HuH-7 (cell line): ENCODE measurements at regions not wholly inside any gene's neighbourhood (a gene's known extent, or its start where the extent isn't known, plus 50 kb on each side); places are given as distances from the start of the nearest gene placed in this dataset.

Source experiments
- DNase-seq: peaks from one replicate; pipeline ENCODE4 v3.0.0; 2011; ENCODE audit warnings: low spot score

DNA sequence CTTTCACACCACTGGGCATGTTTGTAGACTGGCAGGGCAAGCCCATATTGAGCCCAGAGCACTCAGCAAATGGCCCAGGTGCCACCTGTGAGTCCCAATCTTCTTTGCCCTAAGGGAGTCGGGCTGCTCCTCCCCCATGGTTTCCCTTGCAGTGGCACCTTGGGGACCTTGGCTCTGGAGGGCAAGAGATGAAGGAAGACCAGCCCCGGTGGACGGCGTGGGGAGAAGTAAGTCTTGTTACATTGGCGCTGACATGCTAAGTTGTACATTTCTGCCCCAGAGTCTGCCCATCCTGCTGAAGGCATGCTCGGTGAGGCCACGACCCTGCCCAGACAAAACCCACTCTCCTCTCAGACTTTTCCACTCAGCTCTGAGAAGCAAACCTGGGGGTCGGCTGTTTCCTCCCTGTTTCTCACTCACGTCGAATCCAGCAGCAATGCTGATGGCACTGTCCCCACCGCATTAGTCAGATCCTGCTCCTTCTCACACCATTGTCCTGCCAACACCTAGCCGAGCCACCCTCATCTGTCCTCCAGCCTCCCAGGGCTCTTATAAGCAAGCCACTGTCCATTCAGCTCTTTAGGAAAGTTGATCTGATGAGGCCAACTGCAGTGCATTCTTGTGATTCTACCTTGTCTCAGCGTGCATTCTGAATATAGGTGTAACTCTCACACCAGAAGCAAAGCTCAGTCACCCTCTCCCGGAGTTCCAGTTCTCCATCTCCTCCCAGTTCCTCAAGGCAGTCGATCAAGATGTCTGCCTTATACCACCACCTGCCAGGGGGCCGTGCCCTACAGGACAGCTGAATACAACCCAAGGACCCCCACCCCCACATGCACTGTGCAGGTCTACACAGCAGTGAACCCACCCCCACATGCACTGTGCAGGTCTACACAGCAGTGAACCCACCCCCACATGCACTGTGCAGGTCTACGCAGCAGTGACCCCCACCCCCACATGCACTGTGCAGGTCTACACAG is 827.1 kb downstream of the TBC1D22A start:
- DNase-seq: no peak

DNA sequence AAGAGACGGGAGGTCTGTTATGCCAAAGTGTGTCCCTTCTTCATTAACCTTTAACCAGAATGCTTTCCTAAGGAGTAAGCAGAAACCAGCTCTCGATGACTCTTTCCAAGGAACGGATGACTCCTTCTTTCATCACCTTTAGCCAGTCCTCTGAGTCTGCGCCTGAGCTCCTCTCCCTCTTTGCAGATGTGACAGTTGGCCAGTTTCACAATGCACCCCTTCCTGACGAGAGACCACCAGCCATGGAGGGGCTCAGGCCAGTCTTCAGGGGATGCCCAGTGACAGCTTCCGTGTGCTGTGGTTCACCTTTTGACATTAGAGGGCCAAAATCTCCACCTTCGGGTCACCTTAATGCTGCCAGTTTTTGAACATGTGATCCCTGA is 826.1 kb downstream of the TBC1D22A start:
- no peak for DNase-seq

- no peak for DNase-seq
Measured at GRCh38 chr22:47587861-47588577, 825.6 kb downstream of the TBC1D22A start.

GRCh38 chr22:47587361-47587760 is 824.9 kb downstream of the TBC1D22A start:
- no peak for DNase-seq

- no peak for DNase-seq
Measured at GRCh38 chr22:47586946-47587345, 824.5 kb downstream of the TBC1D22A start.

DNA sequence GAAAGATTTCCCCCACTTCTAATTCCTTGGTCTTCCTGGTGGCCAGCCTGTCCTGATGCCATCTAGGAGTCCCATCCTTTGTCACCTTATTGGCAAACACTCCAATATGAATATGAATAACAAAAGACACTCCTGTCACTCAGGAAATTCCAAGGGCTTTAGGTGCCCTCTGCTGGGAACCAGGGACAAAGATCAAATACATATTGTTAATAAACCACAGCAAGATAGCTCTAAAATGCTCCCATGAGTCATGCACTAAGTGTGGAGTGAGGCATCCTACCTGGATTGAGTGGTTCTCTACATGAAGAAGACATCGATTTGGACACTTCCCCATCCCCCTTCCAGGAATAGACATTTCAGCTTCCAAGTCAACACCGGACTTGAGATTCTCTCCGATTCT is 823.6 kb downstream of the TBC1D22A start:
- no peak for DNase-seq

DNA sequence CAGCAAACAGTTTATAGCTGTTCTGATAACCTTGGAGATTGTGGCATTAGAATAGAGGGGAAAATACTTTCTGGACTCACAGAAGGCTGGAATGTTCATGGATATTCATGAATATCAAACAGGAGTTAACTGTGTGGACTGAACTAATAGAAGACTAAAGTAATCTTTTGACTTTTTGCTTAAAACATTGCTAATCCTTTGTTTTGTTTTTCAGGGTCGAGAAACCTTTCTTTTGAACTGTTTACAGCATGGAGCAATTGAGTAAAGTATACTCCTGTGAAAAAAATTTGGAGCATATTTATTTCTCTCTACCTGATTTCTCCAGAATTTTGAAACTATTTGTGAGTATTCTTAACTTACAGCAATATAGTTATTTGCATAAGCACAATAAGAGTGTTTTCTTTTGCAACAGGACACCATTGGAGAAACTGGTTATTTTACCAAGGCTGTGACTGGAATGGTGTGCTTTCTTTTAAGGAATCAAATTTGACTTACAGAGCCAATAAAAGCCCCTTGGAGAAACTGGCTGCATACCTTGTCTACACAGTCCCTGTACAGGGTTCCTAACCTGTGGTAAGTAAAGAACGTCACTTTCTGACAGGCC is 821.6 kb downstream of the TBC1D22A start:
- DNase-seq: no peak

DNA sequence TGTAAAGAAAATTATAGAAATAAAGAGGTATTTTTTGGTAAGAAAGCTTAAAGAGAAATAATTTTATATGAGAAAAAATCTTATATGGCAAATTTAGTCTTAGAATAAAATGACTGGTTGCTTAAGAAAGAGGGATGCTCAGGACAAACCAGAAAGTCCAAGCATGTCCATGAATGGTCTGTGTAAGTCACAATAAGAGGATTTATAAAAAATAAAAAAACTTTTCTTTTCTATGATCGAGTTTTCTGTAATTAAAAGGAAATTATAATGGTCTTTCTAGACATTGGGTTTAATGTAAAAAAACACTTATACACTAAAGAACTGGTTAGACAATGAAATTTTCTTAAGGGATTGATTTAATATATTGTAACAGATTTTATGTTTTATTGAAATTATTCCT is 819.6 kb downstream of the TBC1D22A start:
- DNase-seq: no peak

DNA sequence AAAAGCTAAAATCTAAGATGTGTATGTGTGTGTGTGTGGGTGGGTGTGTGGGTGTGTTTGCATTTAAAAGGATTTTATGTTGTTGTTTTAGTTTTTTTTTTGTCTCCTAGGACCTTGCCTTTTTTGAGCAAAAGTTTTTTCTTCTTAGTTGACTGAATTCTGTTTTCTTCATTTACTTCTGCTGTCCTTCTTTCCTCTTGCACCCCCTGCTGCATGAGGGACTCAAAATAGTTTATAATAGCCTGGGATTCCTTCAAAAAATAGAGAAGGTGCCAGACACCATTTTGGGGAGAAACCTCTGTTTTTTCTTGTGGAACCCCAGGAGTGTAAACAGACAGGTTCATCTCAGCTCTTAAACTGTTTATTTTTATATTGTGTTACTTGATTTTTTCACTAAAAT is 817.7 kb downstream of the TBC1D22A start:
- DNase-seq: no peak

- DNase-seq: no peak
Measured at GRCh38 chr22:47576908-47577307, 814.5 kb downstream of the TBC1D22A start.

GRCh38 chr22:47575291-47575690 is 812.8 kb downstream of the TBC1D22A start:
- no peak for DNase-seq

DNA sequence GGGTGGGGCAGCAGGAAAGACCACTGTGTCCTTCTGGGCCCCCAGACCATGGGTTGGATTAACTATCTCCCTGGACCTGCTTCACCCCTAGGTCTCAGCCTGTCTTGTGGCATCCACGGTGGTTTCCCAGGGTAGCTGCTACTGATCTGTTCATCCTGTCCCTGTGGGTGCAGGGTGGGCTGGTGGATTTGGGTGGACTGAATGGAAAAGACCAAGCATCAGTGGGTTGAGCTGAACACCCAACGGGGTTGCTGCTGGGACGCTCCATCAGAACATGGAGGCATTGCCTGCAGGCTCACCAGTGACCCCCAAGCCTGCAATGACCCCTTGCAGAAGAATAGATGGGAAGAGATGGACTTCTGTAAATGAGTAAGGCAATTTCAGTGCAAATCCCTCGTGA is 812.1 kb downstream of the TBC1D22A start:
- DNase-seq: no peak

DNA sequence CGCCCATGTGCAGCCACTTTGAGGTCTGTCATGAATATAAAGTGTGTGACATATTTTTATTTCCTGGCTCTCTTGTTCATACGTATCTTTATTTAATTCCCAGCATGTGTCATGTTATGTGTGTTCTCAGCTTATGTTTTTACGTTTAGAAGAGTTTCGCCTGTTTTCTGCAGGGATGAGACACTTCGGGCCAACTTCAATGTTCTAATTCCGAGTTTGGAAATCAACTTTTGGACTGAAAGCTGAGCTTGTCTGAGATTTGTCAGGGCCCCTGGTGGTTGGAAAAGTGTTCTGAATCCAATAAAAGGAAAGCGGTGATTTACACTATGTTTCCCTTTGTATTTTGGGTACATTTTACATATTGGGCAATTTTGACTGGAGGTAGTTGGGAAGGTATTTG is 810.7 kb downstream of the TBC1D22A start:
- DNase-seq: no peak

DNA sequence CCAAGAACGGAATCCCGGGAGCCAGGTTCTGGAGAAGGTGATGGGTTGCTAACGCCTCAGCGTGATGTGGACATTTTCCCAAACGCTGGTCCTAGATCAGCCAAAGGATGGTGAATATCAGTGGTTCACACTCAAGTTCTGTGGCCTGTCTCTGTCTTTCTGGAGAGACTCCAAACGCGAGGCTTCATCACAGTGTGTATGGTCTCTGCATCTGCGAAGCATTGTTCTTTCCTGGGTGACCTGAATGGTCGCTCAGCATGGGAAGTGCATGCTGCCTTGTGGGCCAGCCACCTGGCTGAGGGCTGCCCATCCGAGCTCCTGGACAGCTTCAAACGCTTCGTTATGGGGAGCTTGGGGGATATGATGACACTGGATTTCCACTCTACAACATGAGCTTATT is 810.0 kb downstream of the TBC1D22A start:
- no peak for DNase-seq

- DNase-seq: no peak
Measured at GRCh38 chr22:47571616-47572015, 809.2 kb downstream of the TBC1D22A start.

- DNase-seq: no peak
Measured at GRCh38 chr22:47570851-47571250, 808.4 kb downstream of the TBC1D22A start.

- no peak for DNase-seq
Measured at GRCh38 chr22:47570300-47570685, 807.8 kb downstream of the TBC1D22A start.

GRCh38 chr22:47569389-47570299 is 807.2 kb downstream of the TBC1D22A start:
- DNase-seq: no peak

GRCh38 chr22:47568700-47569099 is 806.2 kb downstream of the TBC1D22A start:
- DNase-seq: no peak

DNA sequence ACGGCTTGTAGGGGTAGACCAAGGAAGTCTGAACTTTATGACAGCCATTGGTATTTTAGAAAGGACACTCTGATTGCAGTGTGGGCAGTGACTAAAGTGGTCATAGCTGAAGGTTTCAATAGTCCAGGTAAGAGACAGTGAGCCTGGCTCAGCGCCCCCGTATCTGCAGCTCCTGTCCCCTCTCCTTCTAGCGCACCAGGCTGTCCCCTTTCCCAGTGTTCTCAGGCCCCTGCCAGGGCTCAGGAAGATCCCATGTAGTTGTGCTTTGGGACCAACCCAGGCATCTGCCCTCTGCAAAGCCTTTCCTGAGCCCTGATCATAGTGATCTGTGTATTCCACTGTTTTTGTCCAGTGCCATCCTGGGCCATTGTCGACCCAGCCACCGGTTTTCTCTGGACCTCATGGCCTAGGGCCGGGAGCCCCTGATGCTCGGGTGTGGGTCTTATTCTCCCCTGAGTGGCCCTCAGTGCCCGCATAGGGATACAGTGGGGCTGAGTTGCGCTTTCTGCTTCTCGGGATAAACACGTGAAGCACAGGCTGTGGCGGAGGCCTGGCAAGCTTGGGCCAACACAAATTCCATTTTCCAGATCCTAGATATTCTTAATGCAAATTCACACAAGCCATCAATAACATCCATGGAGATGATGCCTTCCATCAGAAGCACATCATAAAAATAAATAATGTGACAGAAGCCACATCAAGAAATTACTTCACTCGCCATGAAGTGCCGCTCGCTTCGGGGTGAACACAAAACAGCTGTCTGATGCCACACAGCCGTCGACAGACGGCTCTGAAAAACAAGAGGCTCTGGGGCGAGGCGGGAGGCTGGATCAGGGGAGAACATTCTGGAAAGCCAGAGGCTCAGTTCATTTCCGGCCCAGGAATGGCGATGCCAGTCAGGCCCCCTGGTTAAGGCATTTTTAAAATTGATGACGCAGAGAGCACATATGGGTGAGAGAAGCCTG is 805.0 kb downstream of the TBC1D22A start:
- DNase-seq: no peak

- DNase-seq: no peak
Measured at GRCh38 chr22:47566491-47566890, 804.0 kb downstream of the TBC1D22A start.
